Left ventricle myocardium inferior (tissue), 1 donor: ENCODE measurements at regions not wholly inside any gene's neighbourhood (a gene's known extent, or its start where the extent isn't known, plus 50 kb on each side); places are given as distances from the start of the nearest gene placed in this dataset.
"Not testable (repeated sequence)": the region's sequence is repeated elsewhere in the genome, so short reads cannot be mapped to it uniquely, and the experiment has no call there.

Experiments used
- DNase-seq: peaks from one replicate; pipeline ENCODE4 v3.0.0-alpha.2; 2020
- H3K27ac ChIP-seq: fragments of 200-600 bp; replicated peaks from 2 replicates; pipeline ENCODE4 v1.8.0; 2021
- H3K27me3 ChIP-seq: fragments of 200-600 bp; 2 replicates; pipeline ENCODE4 v1.8.0; 2021; ENCODE audit warnings: low read depth
- H3K36me3 ChIP-seq: fragments of 200-600 bp; 2 replicates; pipeline ENCODE4 v1.8.0; 2021
- H3K4me1 ChIP-seq: fragments of 200-600 bp; 2 replicates; pipeline ENCODE4 v1.8.0; 2021
- H3K4me3 ChIP-seq: fragments of 200-600 bp; 2 replicates; pipeline ENCODE4 v1.8.0; 2021; ENCODE audit warnings: mild to moderate bottlenecking, moderate library complexity
- H3K9me3 ChIP-seq: fragments of 200-600 bp; replicated peaks from 2 replicates; pipeline ENCODE4 v1.8.0; 2021
- intact Hi-C: fragments of 100-400 bp; cut with micrococcal nuclease; formaldehyde crosslinking; loops from one replicate; pipeline ENCODE4 v1.11.0; 2022
- TF ChIP-seq, protein P1 (sequence below): fragments of 200-600 bp; IDR thresholded peaks from 2 replicates; pipeline ENCODE4 v1.8.0; 2021; ENCODE audit warnings: antibody characterized with exemption, mild to moderate bottlenecking, borderline replicate concordance
- donor health status: DM: no; HTN: yes; CAD: no; lungs with severe emphysema.

DNA sequence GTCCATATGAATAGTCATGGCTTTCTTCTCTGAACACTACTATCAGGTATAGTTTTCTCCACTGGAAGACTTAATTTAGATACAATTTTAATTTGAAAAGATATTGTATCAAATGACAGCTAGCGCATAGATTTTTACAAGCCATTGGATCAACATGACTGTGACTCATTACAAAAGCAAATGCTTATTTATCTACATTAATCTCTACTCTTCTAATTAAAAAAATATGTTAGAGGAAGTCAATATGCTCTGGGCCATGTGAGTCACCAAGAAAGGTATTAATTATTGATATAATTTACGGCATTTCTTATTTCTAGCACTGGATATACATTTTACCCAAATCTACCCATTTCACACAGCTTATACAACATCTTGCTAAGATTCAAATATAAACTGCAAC lies 800.3 kb upstream of the GBE1 start:
- Histone ChIP-seq H3K4me3 (no peak overlapping the region), H3K27ac (no peak overlapping the region), H3K4me1 (no peaks in the 10 kb centered on the region), H3K36me3 (no peaks in the 10 kb centered on the region), H3K27me3 (no peaks in the 10 kb centered on the region), H3K9me3 (no peaks in the 10 kb centered on the region)
- TF ChIP-seq, protein P1, sequence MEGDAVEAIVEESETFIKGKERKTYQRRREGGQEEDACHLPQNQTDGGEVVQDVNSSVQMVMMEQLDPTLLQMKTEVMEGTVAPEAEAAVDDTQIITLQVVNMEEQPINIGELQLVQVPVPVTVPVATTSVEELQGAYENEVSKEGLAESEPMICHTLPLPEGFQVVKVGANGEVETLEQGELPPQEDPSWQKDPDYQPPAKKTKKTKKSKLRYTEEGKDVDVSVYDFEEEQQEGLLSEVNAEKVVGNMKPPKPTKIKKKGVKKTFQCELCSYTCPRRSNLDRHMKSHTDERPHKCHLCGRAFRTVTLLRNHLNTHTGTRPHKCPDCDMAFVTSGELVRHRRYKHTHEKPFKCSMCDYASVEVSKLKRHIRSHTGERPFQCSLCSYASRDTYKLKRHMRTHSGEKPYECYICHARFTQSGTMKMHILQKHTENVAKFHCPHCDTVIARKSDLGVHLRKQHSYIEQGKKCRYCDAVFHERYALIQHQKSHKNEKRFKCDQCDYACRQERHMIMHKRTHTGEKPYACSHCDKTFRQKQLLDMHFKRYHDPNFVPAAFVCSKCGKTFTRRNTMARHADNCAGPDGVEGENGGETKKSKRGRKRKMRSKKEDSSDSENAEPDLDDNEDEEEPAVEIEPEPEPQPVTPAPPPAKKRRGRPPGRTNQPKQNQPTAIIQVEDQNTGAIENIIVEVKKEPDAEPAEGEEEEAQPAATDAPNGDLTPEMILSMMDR = no peak
- no peak for DNase-seq
- intact Hi-C loops = no loop called here

DNA sequence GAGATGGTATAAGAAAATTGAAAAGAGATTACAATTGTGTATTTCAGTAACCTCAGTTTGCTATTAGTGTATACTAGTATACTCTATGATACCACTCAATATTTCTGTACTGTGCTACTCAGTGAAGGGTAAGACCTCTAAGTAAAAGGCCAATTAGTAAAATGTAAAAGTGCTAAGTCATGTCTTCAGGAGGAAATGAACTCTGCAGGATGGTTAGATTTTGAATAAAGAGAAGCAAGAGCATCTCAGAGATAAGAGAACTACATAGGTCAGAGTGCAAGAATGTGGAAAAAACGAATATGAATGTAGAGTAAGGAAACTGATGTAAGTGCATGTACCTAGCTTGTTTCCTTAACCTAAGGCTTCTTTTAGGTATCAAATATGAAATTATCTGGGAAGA lies 796.6 kb upstream of the GBE1 start:
- intact Hi-C loops = no loop called here

DNA sequence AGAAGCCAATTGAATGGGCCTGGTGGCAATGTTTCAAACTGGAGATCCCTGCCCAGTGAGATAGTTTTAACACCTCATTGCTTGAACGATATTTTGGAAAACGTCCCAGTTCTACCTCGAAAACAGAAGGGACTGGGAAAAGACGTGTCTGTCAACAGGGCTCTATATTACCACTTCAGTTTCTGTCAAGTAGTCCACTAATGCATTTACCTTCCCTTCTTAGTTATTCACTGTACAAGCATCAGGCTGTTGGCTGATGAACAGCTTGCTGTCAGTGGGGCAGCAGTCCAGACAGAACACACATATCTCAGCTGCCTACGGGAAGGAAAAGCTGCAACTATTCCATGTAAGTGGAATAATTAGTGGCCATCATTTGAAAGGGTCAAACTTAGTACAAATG lies 794.7 kb upstream of the GBE1 start:
- no peaks in the 10 kb centered on the region for H3K4me1 ChIP-seq
- H3K4me3 ChIP-seq = no peak overlapping the region
- intact Hi-C loops = no loop called here
- no peaks in the 10 kb centered on the region for H3K27me3 ChIP-seq
- no peaks in the 10 kb centered on the region for H3K9me3 ChIP-seq
- no peak for DNase-seq
- TF ChIP-seq, protein P1 = no peak
- H3K27ac ChIP-seq = no peak overlapping the region
- no peaks in the 10 kb centered on the region for H3K36me3 ChIP-seq

More for the DNA sequence above, 796.6 kb upstream of the GBE1 start:
- no peaks in the 10 kb centered on the region for H3K36me3 ChIP-seq
- TF ChIP-seq, protein P1 = no peak
- H3K4me1 ChIP-seq = no peaks in the 10 kb centered on the region
- H3K4me3 ChIP-seq = no peak overlapping the region
- H3K27ac ChIP-seq = no peak overlapping the region
- DNase-seq = no peak
- H3K27me3 ChIP-seq = no peaks in the 10 kb centered on the region
- H3K9me3 ChIP-seq = no peaks in the 10 kb centered on the region

DNA sequence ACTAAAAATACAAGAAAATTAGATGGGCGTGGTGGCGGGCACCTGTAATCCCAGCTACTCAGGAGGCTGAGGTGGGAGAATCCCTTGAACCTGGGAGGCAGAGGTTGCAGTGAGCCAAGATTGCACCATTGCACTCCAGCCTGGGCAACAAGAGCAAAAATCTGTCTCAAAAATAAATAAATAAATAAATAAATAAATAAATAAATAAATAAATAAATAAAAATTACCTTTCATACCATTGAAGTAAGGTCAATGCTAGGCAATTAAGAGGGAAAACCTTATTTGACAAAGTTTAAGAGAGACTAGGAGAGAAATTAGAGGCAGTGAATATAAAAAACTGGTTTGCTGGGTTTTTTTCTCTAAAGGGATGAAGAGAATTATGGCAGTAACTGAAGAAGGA lies 781.1 kb upstream of the GBE1 start:
- H3K27me3 ChIP-seq, H3K4me3 ChIP-seq, H3K9me3 ChIP-seq, DNase-seq, H3K27ac ChIP-seq, H3K36me3 ChIP-seq, H3K4me1 ChIP-seq, intact Hi-C loops: not testable (repeated sequence)

DNA sequence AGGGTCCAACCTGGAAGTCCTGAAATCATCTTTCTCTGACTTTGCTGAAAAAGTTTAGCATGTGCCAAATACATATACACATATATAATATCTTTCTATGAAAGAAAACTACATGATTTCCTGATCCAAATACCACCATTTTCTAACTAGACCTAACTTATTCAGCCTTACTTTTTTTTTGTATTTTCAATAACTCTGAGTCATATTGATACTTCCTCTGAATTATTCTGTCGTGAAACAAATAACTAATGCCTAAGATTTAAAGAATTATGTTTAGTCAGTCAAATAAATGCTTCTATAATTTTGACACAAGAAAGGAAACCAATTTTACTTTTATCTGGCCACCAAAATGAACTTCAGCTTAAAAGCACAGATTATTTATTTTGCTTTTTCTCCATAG lies 760.2 kb upstream of the GBE1 start:
- intact Hi-C loops = no loop called here
- no peak for DNase-seq
- Histone ChIP-seq H3K4me3 (no peak overlapping the region), H3K27me3 (no peaks in the 10 kb centered on the region), H3K27ac (no peak overlapping the region), H3K36me3 (no peaks in the 10 kb centered on the region), H3K4me1 (no peaks in the 10 kb centered on the region), H3K9me3 (no peaks in the 10 kb centered on the region)
- TF ChIP-seq, protein P1 = no peak

DNA sequence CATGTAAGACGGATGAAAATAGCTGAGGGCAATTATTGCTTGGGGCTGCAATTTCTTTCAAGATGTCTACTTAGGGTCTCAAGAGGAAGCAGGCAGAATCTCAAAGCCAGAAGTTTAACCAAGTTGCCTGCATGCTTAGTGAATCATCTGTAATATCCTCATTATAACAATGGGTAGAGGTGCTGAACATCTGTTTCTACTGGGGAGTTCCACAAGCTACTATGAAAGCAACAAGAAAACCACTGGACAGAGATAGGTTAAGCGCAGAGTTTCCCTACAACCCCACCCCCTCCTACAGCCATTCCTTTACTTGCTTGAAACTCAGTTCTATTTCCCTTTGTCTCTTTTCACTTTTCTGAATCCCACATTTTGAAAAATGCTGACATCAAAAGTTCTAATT lies 759.4 kb upstream of the GBE1 start:
- H3K4me1 ChIP-seq = no peaks in the 10 kb centered on the region
- H3K27ac ChIP-seq = no peak overlapping the region
- intact Hi-C loops = no loop called here
- H3K27me3 ChIP-seq = no peaks in the 10 kb centered on the region
- no peaks in the 10 kb centered on the region for H3K9me3 ChIP-seq
- H3K4me3 ChIP-seq = no peak overlapping the region
- DNase-seq = no peak
- TF ChIP-seq, protein P1 = no peak
- H3K36me3 ChIP-seq = no peaks in the 10 kb centered on the region
